GM18907 (cell line): ENCODE measurements at regions not wholly inside any gene's neighbourhood (a gene's known extent, or its start where the extent isn't known, plus 50 kb on each side); places are given as distances from the start of the nearest gene placed in this dataset.
A peak's percentile ranks its signal among the peaks of the same experiment; 100 is the strongest.

Source experiments
- ATAC-seq: cut with Tn5 transposase; IDR thresholded peaks from one replicate; pipeline ENCODE4 v1.9.1; 2021; ENCODE audit warnings: mild to moderate bottlenecking, moderate library complexity; ENCODE audit not compliant: unreplicated experiment

- ATAC-seq, result no peak
These were observed 53.0 kb upstream of the ANKEF1 start for GRCh38 chr20:9981829-9982228.

DNA sequence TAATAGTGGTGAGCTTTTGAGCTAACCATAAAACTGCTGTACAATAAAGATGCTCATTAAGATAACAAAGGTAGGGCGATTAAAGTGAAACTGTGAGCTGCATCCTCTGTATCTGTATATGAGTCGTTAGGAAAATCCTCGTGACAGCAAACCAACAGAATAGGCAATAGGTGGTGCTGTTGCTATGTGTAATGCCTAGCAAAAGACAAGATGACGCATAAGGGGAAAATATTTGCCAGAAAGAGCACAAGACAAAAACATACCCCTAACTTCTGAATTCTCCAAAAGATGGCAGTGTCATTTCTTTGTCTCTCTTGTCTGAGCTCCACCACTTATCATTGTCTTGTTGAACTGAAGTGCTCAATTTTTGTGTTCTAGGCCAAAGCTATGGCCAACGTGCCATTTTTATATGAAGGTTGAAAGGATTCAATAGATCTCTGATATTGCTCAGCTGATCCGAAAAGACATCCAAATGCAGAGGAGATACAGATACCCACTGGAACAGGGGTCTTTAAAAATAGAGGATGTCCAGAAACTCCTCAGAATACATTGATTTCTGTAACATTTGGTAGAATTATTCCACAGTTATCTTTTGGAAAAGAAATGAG lies 56.3 kb upstream of the ANKEF1 start:
- ATAC-seq, result peak; percentile 98

- no peak for ATAC-seq
These were observed 57.2 kb upstream of the ANKEF1 start for GRCh38 chr20:9977629-9978028.

DNA sequence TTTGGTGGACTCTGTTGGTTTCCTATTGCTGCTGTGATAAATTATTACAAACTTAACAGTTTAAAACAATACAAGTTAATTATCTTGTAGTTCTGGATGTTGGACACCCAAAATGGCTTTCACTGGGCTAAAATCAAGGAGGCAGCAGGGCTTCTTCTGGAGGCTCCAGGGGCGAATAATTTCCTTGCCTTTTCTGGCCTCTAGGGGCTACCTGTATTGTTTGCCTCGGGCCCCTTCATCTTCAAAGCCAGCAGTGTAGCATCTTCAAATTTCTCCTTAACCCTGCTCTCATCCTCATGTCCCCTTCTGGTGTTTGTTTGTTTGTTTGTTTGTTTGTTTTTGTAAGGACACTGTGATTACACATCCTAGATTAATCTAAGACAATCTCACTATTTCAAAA lies 60.5 kb upstream of the ANKEF1 start:
- no peak for ATAC-seq

DNA sequence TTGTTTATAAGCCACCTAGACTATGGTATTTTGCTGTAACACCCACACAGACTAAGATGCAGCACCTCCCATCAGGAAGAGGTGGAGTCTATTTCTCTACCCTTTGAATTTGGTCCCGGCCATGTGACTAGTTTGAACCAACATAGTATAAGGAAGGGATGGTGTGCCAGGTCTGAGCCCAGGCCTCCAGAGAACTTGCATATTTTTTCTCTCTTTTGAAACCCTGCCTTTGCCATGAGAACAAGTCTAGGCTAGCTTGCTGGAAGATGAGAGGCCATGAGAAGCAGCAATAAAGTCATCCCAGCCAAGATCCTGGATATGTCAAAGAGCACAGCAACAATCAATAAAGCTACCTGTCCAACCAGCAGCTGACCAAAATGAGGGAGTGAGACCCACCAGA lies 63.0 kb upstream of the ANKEF1 start:
- ATAC-seq, result no peak

DNA sequence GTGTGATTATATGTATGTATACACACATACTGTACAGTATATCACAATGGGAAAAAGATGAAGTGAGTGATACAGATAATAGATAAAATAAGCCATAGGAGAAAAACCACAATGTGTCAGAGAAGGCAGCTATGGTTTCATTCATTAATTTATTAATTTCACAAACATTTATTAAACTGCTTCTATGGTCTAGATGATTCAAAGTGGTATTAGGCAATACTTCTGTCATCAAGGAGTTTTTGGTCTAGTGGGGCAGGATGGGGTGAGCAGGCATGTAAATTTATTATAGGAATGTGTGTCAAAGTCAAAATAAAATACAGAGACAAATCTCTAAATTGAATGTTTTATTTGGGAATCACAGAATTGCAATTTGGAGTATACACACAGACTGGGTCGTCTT lies 65.2 kb upstream of the ANKEF1 start:
- no peak for ATAC-seq

DNA sequence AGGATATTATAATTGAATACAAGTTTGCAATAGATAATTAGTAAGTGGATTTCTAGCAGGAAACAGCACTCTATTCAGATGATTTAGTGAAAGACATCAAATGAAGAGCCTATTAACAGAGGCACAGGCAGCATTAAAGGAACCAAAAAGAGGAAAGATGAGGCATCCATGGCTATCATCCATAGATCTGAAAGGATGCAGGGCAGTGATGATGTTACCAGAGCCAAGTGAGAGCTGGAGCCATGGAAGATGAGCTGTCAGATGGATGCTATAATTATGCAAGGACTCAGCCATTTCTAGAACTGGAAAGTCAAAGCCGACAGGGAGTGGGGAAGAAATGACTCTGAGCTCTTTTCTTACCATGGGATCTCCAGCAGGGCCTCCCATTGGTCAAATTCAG lies 66.8 kb upstream of the ANKEF1 start:
- ATAC-seq, result no peak

DNA sequence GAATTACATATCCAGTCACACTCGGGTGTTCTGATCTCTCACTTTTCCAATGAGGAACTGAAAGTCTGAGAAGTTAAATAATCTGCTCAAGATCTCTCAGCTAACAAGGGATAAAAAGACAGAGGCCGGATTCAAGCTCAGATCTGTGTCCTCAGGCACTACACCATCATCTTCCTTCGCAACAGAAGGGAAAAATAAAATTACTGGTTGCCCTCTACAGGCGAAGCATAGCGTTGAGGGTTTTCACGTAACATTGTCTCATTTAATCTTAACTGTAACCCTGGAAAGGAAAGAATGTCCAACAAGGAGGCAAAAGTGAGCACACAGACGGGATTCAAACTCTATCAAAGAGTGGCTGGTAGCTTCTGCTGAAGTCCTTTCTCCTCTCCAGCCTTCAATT lies 67.8 kb upstream of the ANKEF1 start:
- no peak for ATAC-seq

- no peak for ATAC-seq
These were observed 71.8 kb upstream of the ANKEF1 start for GRCh38 chr20:9963029-9963428.

- ATAC-seq, result no peak
These were observed 76.1 kb upstream of the ANKEF1 start for GRCh38 chr20:9958693-9959092.

DNA sequence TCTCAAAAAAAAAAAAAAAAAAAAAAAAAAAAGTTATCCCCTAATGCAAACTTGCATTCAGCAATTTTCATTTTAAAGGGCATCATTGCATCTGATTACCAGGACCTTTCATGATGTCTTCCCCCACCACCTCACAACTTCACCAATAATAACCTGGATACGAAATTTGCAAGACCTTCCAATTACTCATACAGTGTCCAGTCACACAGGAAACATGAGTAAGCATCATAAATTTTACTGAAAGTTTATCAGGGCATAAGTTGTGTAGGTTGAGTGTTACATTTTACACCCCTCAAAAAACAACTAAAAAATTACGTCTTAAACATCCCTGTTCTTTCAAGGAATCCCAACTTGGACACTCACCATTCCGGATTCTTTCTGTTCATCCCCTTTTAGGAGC lies 79.1 kb upstream of the ANKEF1 start:
- ATAC-seq, result no peak

DNA sequence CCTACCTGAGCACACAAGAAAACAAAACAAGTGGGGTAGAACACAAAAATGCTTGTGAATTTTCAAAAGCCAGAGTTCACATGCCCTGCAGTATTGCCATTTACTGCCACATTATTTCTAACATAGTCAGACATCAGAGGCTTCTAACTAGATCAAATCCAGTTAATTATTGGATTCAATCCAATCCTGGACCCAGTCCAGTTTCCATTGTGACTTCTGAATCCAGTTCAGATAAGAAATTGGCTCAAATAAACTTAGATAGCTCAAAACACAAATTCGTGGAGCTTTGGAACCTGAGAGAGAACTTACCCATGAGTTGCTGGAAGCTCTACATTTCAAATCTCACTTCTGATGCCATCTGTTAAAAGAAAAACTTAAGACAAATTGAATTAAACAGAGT lies 85.2 kb upstream of the ANKEF1 start:
- ATAC-seq, result no peak

- no peak for ATAC-seq
These were observed 89.4 kb upstream of the ANKEF1 start for GRCh38 chr20:9945408-9945807.

GRCh38 chr20:9942736-9943135 lies 92.1 kb upstream of the ANKEF1 start:
- no peak for ATAC-seq

DNA sequence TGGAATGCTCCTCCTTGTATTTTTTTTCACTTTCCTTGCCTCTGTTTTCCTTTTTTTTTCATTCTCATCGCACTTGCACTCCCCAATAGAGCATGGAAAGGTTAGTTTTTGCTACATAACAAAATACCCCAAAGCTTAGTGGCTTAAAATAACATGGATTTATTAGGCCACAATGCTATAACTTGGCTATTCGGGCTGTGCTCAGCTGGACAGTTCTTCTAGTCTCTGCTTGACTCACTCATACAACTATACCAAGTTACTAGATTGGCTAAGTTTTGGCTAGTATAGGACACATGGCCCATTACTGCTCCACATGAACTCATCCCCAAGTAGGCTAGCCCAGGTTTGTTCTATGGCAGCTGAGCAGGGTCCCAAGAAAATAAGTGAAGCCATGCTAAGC lies 94.5 kb upstream of the ANKEF1 start:
- no peak for ATAC-seq

DNA sequence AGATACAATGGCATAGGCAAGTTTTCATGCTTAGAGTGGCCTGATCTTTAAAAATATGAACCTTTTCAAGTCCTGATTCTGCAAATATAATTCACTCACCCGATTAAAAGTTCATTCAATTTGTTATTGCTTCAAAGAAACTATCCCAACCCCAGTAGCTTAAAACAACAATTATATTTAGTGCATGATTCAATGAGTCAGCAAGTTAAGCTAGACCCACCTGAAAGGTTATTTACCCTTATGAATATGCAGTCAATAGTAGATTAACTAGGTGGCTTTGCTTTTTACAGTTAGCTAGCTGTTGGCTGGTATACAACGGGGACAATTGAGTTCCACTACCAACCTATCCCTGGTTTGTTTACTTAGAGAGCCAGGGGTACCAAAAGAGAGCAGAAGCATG lies 95.6 kb upstream of the ANKEF1 start:
- no peak for ATAC-seq

GRCh38 chr20:9935285-9935684 lies 96.4 kb upstream of the PAK5 start:
- no peak for ATAC-seq

- no peak for ATAC-seq
These were observed 91.3 kb upstream of the PAK5 start for GRCh38 chr20:9930142-9930541.

GRCh38 chr20:9928955-9929354 lies 90.1 kb upstream of the PAK5 start:
- ATAC-seq, result no peak

DNA sequence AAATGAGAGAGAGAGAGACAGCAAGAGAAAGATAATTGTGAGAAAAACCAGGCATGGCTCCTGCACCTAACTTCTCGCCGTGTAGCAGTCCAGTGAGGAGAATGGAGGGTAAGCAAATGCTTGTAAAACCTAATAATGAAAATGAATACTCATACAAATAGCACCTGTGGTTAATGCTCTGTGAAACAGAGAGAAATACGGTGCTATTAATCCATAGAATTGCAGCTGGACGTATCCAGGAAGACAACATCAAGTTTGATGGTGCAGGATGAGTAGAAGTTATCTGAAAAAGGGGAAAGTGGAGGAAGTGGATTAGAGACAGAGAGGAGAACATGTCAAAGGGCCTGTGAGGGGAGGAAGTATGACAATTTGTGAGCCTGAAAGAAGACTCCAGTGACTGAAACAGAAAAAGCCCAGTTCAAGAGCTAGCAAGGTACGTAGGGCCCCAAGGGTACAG lies 89.4 kb upstream of the PAK5 start:
- ATAC-seq, result peak; percentile 86

DNA sequence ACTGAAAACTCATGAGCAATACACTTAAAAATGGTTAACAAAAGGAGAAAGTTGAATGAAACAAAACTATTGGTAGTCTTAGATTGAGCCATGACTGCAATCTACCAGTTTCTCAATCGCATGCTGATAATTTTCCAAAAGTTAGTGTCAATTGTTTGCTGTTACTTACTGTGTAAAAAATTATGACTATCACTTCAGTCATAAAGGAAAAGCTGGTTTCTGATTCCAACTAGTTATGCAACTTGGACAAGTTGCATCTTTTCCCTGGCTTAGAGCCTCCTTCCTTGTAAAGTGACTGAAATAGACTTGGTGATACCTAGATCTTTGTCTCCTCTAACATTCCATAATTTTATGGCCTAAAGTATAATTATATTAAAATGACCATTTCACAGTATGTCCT lies 88.3 kb upstream of the PAK5 start:
- ATAC-seq, result no peak

DNA sequence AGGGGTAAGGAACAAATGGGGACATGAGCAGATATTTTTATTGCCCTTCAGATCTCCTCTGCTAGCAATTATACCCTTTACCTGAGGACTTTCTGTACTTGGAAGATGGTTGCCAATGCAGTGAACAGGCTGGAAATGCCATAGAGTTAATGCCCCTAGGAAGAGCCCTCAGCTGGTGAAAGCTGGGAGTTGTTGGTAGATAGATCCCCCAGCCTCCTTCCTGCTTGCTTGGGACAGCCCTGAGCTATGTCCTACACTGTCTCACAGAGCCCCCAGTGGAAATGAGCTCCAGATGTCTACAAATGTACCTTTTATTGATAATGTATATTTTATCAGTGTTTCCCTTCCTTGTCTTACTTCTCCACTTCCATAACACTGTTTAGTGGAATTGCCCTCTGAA lies 87.6 kb upstream of the PAK5 start:
- ATAC-seq, result no peak

DNA sequence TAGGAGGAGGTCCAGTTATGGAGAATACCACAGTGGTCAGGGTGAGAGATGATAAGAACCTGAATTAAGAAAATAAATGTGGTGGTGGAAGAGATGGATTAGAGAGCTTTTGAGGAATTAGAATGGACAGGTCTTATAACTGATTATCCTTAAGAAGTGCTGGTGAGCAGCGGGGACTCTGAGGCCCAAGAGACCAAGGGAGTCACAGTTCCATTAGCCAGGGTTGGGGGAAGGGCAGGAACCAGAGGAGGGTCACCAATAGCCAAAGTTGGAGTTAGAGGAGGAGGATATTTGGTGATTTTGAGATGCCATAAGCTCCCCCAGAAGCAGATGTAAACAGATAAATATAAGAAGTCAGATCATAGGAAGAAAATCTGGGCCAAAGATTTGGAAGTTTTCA lies 87.1 kb upstream of the PAK5 start:
- ATAC-seq, result no peak

- ATAC-seq, result no peak
These were observed 84.8 kb upstream of the PAK5 start for GRCh38 chr20:9923648-9924047.
